Posterior vena cava (tissue), 2 donors: ENCODE measurements at regions not wholly inside any gene's neighbourhood (a gene's known extent, or its start where the extent isn't known, plus 50 kb on each side); places are given as distances from the start of the nearest gene placed in this dataset.

ENCODE experiments used
- DNase-seq: peaks from one replicate; pipeline ENCODE4 v3.0.0-alpha.2; 2020; ENCODE audit warnings: low spot score
- intact Hi-C, 2 donors: fragments of 100-400 bp; cut with DNase I; formaldehyde crosslinking; loops; one replicate each; pipeline versions ENCODE4 v1.14.1 to v1.14.2; 2022 to 2023
- donor health status: DM: yes; HTN: yes; CAD: no.
- donor health status: DM: yes; HTN: yes; CAD: no.

- intact Hi-C loops, result no loop called here
- DNase-seq, result no peak
These were observed 486.0 kb downstream of the BCAT1 start for GRCh38 chr12:24462946-24463345.

GRCh38 chr12:24460506-24460905 lies 488.4 kb downstream of the BCAT1 start:
- no peak for DNase-seq
- intact Hi-C loops, result no loop called here

- intact Hi-C loops, result no loop called here
- DNase-seq, result no peak
These were observed 488.8 kb downstream of the BCAT1 start for GRCh38 chr12:24460099-24460498.

GRCh38 chr12:24455811-24456210 lies 493.1 kb downstream of the BCAT1 start:
- no peak for DNase-seq
- intact Hi-C loops, result no loop called here

- intact Hi-C loops, result no loop called here
- no peak for DNase-seq
These were observed 498.2 kb upstream of the SOX5 start for GRCh38 chr12:24447678-24448077.

- intact Hi-C loops, result no loop called here
These were observed 496.8 kb upstream of the SOX5 start for GRCh38 chr12:24446287-24446686.

GRCh38 chr12:24444634-24445033 lies 495.2 kb upstream of the SOX5 start:
- intact Hi-C loops, result no loop called here
- no peak for DNase-seq

More at GRCh38 chr12:24446287-24446686, 496.8 kb upstream of the SOX5 start:
- DNase-seq, result no peak

GRCh38 chr12:24441458-24441857 lies 492.0 kb upstream of the SOX5 start:
- no peak for DNase-seq
- intact Hi-C loops, result no loop called here

GRCh38 chr12:24436667-24437066 lies 487.2 kb upstream of the SOX5 start:
- intact Hi-C loops, result no loop called here
- no peak for DNase-seq

GRCh38 chr12:24431872-24432271 lies 482.4 kb upstream of the SOX5 start:
- intact Hi-C loops, result no loop called here

GRCh38 chr12:24427776-24428175 lies 478.3 kb upstream of the SOX5 start:
- intact Hi-C loops, result no loop called here
- no peak for DNase-seq

More at GRCh38 chr12:24431872-24432271, 482.4 kb upstream of the SOX5 start:
- no peak for DNase-seq

GRCh38 chr12:24425601-24425970 lies 476.1 kb upstream of the SOX5 start:
- DNase-seq, result no peak
- intact Hi-C loops, result no loop called here

- DNase-seq, result no peak
- intact Hi-C loops, result no loop called here
These were observed 475.6 kb upstream of the SOX5 start for GRCh38 chr12:24424889-24425600.

GRCh38 chr12:24424376-24424775 lies 474.9 kb upstream of the SOX5 start:
- intact Hi-C loops, result no loop called here
- no peak for DNase-seq

- intact Hi-C loops, result no loop called here
- DNase-seq, result no peak
These were observed 474.1 kb upstream of the SOX5 start for GRCh38 chr12:24423611-24424010.

GRCh38 chr12:24421759-24422158 lies 472.3 kb upstream of the SOX5 start:
- intact Hi-C loops, result no loop called here
- no peak for DNase-seq

- intact Hi-C loops, result no loop called here
- DNase-seq, result no peak
These were observed 468.7 kb upstream of the SOX5 start for GRCh38 chr12:24418157-24418556.

- DNase-seq, result no peak
- intact Hi-C loops, result no loop called here
These were observed 467.1 kb upstream of the SOX5 start for GRCh38 chr12:24416423-24417109.

- intact Hi-C loops, result no loop called here
- no peak for DNase-seq
These were observed 466.5 kb upstream of the SOX5 start for GRCh38 chr12:24415934-24416333.

- intact Hi-C loops, result no loop called here
- DNase-seq, result no peak
These were observed 465.0 kb upstream of the SOX5 start for GRCh38 chr12:24414480-24414879.

- intact Hi-C loops, result no loop called here
- no peak for DNase-seq
These were observed 462.5 kb upstream of the SOX5 start for GRCh38 chr12:24411948-24412347.
